Non-pigmented ciliary epithelial cell (primary cell): ENCODE measurements at regions not wholly inside any gene's neighbourhood (a gene's known extent, or its start where the extent isn't known, plus 50 kb on each side); places are given as distances from the start of the nearest gene placed in this dataset.

Experiments used
- DNase-seq: peaks from one replicate; pipeline ENCODE4 v3.0.0-alpha.2; 2010; ENCODE audit warnings: low read depth

DNA sequence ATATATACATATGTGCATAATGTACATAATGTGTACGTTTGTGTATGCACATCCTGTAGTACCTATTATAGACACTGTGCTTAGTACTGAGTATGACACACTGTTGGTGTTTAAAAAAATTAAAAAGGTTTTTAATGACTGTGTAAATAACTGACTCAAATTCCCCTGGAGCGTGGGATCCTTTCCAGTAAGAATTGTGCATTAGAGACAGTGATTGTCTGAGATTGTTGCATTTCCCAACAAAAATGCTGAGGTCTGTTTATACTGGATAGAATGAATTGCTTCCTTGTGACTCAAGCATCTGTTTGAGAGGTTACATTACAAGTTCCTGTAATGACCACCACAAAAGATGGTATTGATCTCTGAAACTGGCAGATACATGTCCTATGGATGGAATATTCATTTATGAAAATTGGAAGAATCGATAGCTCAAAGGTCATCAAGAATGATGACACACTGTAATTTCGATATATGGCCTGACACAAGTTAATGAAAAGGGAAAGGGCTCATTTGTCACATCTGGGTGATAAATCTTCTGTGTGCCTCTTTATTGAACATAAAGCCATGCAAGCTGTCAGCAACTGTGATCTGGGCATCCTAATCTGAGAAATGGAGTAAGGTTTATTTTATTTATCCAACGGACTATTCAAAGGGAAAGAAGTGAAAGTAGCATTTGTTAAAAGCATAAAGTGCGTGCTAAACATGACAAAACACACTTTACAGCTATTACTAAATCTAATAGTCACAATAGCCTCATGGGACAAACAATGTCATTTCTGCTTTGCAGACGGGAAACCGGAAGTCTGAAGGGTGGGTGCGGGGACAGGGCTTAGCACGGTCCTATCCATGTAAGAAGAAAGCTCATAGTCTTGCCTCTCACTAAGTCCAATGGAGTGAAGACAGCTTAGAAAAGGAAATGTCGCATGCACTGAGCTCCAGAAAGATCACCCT lies 228.8 kb downstream of the CDH11 start:
- peak; percentile 63 for DNase-seq

DNA sequence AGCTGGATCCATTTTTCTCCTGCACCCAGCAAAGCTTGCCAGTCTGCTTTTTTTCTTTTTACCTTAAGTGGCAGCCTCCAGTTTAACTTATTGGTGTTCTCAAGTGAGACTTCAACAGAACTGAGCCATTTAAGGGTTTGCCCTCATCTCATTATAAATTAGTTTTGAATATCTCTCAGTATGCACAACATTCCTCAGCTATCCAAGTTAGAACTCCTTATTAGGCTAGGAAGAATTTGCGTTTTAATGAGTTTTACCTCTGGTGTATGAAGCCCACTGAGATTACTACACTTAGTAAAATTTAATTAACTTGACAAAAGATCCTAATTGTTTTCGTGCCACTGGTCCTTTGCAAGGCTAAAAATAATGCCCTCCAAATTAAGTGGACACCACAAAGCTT lies 232.4 kb downstream of the CDH11 start:
- no peak for DNase-seq

DNA sequence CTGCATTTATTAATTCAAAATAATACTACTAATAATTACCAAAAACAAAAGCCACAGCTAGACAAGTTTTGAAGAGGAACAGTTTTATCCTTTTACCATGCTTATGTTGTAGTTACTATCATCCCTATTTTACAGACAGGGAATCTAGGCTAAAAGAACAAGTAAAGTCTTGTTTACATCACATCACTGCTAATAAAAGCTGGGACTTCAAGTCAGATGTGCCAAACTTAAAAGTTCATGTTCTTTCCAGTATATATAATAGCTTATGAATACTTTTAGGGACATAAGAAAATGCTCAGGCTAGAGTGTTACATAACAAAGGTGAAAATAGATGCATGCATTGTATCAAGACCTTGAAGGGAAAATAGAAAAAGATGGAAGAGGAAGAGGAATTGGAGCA lies 234.2 kb downstream of the CDH11 start:
- no peak for DNase-seq

DNA sequence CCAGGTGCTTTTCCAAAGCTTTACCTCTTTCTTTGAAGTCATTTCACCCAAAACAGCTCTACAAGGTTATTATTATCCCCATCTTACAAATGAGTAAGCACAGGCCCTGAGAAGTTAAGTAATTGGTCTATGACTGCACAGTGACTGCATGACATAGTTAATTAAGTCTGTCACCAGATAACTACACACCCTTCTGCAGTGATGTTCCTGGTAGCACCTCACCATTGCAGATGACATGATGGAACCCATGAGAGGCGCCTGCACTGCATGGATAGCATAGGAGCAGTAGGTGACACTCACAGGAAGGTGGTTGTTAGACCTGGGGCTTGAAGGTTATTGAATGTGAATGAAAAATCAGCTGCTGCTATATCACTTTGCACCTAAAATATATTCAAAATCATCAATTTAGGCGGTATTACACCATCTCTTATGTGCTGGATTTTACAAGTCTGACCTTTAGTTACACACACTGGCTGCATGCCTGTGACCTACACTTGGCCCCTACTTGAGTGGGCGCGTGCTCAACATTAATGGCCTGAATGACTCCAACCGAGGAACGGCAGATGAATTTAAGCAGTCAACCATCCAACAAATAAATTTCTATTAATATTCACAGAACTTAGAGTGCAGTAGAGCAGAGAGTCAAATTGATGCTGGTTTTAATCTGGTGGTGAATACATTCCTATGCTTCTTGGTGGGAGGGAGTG lies 239.6 kb downstream of the CDH11 start:
- DNase-seq, result no peak

DNA sequence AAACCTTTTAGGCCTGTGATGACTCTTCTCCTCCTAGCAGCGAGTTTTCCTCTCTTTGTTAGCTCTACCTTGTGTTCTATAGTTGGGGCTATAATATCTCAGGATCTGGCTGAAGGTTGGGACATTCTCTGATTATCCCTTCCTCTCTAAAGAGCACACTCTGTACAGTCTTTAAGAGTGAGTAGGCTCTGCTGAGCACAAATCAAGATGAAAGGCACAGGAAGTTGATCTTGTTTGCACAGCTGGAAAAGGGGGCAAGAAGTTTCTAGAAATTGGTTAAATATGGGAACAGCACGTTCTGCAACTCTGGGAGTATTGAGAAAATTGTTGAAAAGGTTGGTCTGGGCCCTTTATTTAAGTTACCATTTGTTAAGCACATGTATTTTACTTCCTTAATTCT lies 240.9 kb downstream of the CDH11 start:
- DNase-seq, result no peak

DNA sequence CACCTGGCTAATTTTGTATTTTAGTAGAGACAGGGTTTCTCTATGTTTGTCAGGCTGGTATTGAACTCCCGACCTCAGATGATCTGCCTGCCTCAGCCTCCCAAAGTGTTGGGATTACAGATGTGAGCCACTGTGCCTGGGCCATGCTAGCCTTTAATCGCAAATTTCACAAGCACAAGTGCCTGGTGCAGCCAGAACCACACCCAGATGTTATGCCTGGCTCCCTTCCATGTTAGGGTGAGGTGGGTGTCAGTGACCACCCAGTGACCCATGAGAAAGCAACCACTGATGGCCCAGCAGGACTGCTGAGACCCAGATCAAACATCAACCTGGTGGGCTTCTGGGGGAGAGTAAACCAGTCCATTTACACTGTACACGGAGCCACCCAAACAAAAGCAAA lies 241.9 kb downstream of the CDH11 start:
- no peak for DNase-seq

DNA sequence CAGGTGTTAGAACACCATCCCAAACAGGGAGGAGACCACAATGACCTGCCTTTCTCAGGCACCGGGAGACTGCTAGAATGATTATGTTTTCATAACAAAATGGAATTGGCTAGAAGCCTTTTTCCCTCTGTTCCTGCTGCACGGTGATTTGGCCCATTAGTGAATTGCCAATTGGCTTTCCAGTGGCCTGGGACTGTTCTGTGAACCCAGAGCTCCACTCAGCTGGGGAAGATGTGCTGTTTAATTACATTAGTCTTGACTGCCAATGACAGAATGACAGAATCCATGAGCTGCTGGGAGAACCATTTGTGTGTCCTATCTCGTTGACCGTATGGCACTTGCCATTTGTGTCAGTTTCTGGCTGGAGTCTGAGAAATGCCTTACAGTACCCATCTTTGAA lies 242.9 kb downstream of the CDH11 start:
- DNase-seq, result no peak

DNA sequence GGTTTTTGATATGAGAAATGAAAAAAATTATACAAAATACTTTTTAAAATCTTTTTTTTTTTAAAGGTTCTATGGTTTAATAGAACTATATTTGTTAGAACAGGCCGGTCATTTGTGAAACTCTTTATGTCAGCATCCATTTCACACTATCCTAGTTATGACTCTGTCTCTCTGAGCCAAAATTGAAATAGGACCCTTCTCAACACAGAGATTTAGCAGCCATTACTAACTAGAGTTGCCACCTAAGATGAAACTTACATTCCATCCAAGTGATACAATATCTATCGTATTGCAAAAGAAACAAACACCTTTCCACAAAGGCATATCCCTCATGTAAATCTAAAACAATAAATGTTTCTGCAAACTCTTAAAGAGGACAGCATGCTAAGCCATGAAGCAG lies 249.8 kb downstream of the CDH11 start:
- no peak for DNase-seq

DNA sequence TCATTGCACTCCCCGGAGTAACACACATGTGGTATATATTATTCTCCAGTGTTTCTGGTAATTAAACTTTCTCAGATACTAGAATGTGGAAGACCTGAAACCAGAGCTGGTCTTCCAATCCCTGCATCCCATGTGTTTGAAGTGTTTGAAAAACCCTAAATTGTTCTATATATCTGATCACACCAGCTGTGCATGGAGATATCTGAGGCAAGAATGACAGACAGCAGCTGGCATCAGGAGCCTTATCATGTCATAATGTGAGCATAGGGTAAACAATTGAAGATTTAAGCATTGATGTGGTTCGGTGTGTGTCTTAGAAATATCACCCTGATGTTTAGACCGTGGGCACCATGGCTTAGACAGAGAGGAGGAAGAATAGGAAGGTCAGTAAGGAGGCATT lies 251.0 kb downstream of the CDH11 start:
- no peak for DNase-seq

DNA sequence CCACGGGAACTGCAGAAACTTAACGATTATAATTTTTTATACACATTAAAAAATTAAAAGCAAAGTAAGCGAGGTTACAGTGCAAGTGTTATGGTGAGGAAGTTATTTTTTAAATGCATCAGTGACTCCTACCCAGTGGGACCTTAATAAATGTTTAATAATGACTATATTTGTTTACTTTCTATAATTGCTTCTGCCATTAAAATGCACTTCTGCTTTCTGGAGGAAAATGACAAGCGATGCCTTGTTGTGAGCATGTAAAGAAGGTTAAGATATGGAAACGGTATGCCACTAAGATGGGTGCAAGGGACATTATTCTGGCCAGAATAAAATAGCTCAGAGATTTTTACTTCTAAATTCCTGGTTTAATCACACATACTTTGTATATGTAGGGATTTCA lies 252.1 kb downstream of the CDH11 start:
- no peak for DNase-seq

DNA sequence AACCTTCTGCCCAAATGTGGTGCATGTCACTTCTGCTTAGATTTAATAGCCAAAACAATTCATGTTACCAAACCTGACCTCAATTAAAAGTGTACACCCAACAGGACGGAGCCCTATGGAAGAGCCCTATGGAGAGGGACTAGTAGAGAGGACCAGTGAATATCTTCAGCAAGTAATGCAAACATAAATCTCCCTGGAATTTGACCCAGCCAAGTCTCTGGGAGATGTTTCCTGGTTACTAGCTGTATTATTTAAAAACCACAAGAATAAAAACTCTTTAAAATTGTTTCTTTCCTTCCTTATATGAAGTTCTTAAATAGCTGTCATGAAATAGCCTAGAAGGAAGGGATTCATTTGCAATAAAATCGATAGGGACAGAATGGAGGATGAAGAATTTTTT lies 255.8 kb downstream of the CDH11 start:
- no peak for DNase-seq

DNA sequence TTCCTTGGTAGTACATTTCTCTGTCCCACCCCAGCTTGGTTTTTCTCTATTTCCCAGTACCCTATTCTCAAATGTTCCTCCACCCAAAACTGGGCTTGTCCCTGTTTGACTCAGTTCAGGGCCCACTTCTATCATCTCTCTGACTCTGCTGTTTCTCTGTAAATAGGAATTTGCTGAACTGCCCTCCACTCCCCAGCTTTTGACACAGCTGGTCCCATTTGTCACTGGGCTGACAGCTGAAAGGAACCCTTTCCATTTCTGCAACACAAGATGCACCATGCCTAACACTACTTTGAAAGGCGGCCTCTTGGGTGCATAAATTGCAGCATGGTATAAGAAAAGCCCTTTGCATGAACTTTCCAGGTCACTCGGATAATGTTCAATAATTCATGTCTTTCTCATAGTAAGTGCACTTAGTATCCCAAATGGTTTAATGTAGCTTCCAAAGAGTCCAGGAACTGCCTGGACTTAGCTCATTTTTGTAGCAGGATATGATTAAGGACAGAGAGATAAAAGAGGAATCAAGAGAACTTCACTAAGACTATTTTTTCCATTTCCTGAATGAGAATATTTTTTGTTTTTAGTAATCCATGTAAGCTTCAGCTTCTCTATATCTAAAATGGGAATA lies 256.7 kb downstream of the CDH11 start:
- no peak for DNase-seq

DNA sequence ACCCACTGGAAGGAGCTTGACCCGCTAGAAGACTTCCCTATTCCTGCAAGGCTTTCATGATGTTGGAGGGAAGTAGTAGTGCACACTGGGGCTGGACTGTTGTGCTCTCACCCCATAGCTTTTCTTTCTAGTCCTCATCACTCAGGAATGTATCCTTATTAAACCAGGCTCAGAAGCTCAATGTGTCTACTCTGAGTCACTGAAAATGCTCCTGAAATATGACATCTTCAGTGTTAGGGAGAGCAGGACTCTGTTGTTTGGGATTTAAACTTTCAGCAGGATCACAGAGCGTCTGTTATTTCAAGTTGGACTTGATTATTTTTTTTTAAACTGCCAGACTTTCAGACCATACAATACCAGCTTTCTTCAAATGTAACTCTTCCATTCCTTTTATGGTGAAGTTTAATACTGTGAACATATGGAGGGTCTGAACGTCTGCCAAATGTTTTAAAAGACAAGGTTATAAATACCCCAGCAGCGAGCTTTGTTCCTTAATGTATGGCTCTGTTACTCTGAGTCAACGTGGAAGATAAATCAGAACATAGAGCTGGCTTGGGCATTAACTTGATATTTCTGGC lies 257.5 kb downstream of the CDH11 start:
- peak; percentile 95 for DNase-seq

DNA sequence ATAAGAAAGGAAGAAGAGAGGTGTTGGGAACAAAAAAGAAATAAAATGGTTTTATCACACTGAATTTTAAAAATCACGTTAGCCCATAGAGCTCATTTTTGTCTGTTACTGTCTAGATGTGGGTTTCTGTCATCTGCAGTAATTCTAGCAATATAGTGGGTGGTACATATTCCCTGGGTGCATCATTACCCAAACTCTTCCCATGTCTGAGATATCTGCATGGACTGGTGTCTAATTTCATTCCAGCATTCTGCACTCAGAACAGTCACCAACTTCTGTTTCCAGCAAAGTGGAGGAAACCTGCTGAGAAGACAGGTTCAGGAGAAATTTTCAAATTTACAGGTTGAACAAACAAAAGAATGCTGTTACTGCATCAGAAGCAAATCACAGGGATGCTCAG lies 263.8 kb downstream of the CDH11 start:
- no peak for DNase-seq

DNA sequence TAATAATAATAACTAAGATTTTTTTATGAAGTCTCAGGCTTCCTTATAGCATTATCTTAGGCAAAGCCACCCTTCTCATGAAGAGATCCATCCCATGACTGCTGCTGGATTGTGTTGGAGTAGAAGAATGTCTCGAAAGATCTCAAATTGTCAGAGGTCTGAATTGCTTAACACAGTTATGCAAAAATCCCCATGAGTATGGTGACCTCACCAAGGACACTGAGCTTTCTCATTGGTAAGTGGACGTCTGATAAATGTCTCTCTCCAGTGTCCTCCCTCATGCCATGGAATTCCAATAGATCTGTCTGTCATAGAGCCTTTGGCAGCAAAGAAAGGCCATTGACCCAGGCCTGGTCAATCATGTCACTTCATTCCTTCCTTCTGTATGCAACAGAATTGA lies 264.5 kb downstream of the CDH11 start:
- no peak for DNase-seq

DNA sequence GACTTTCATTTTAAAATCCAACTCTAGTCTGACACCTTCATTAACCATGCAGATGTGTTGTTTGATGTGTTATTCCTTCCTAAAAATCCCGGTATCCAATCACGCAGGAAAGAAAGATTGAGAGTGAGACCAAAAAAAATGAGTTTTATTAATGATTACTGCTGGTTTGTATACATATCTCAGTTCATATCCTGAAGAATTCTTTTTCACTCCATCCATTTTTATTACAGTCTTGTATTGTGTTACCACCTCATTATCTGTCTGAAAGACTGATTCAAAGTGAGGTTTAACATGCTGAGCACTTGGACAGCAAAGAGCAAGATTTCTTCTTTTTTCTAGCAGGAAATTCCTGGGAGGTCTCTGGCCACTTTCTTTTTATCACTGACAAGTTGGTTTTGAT lies 268.3 kb downstream of the CDH11 start:
- DNase-seq, result no peak

DNA sequence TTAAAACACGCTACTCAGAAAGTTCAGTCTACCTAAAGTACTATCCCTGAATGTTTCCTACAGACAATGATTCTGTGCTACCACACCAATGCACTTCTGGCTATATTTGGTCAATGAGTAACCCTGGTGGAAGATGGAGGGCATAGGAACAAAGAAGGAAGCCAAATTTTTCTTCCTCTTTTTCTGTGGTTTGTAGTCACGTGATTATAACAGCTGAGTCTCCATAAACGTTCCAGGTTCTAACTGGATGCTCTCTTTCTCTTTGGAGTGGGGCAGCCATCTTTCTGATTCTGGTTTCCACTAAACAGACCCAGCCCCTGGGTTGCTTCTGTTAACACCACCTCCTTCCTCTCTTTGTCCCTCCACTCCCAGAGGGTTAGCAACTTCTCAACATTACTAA lies 274.9 kb downstream of the CDH11 start:
- no peak for DNase-seq

DNA sequence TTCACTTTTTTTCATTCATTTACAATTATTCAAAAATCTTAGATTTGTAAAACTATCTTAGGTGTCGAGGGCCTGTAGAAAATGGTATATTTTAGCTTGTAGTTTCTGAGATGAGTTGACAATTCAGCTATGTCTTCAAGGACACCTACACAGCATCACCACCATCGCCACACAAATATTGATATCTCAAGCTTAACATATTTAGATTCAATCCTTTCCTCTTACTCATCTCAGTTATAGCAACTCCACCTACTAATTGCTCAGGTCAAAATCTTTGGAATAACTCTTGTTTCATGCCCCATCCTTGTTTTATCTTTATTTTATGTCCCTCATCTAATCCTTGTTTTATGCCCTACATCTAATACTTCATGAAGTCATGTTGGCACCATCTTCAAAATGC lies 276.8 kb downstream of the CDH11 start:
- no peak for DNase-seq

DNA sequence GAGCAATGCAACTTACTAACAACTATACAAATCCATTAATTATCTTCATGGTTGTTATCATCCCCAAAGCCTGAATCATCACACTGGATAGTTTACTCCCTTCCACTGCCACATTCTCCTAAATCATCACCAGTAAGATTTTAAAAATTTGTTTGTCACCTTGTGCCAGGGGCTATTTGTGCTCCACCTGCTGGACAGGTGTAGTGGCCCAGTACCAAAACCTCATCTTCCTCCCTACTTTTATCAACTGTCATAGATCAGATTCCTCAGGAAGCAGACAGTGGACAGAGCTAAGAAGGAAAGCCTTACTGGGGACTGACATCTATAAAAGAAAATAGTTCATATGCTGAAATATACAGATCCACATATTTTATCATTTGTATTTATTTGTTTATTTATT lies 280.4 kb downstream of the CDH11 start:
- DNase-seq, result no peak

DNA sequence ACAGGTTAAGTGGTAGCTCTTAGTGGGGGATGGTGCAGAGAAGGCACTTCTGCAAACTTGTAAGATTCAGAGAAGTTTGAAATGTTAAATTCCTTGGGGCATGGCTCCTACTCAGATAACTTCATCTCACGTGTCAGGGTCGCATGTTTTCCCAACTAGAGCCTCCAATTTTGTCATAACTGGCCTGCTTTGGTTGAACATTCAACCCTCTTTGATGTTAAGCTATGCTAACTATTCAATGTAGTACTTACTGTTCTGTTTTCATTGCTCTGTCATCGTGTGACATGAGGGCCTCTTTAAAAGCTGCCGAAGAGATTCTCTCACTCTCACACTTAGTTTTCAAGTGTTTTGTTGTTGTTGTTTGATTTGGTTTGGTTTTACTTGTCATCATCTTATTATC lies 280.8 kb downstream of the CDH11 start:
- DNase-seq, result no peak

DNA sequence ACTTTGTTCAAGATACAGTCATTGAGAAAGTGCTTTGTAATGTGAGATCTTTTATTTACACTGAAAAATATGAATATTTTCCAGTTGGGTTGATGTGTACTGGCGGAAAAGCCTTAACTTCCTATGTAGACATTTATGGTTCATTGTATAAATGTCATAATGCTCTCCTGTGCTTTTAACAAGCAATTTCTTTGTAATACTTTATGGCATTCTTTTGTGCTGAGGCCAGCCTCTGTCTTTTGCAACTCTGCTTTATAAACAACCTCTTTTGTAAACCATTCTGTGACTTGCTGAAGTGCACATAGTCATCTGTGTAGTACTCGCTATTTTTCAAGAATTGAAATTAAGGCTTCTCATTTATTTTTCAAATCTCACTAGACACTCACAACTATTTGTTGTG lies 291.2 kb downstream of the CDH11 start:
- peak; percentile 9 for DNase-seq

DNA sequence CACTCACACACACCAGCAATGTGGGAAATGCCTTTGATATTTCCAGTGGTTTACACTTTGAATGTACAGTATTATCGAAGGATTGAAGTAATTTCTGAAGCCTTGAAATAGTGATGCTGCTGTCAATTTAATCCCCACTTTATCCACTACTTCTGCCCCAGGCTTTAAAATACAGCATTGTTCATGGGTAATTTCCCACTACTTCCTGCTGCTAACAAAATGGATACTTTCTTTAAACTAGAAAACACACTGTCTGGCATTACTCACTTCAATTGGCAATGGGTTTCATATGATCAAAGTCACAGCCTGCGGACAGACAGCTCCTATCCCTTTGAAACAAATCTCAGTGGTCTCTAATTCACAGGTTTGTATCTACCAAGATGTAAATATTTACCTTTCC lies 292.2 kb downstream of the CDH11 start:
- no peak for DNase-seq

DNA sequence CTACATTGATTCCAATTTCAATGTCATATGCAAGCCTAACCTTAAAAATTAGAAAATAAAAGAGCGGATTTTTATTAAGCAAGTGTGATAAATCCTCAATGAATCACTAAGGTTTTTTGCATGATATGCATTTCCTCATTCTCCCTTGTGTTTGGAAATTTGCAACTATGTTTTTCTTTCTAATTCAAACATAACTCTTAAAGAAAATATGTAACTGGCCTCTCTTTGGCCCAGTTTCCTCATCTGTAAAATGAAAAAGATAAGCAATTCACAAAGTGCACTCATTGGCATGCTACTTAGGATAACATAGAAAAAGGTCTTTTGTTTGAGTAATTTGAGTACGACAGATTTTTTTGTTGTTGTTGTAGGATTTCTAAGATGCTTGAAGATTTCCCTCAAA lies 295.5 kb downstream of the CDH11 start:
- no peak for DNase-seq
